Osteocyte (in vitro differentiated cells): ENCODE measurements at regions not wholly inside any gene's neighbourhood (a gene's known extent, or its start where the extent isn't known, plus 50 kb on each side); places are given as distances from the start of the nearest gene placed in this dataset.

Source experiments
- DNase-seq: peaks from one replicate; pipeline ENCODE4 v3.0.0; 2021; ENCODE audit warnings: mixed read lengths; ENCODE audit not compliant: unreplicated experiment; ENCODE audit errors: extremely low spot score
- H3K27ac Mint-ChIP-seq: one replicate; pipeline ENCODE4 v1.8.0; 2021; ENCODE audit warnings: mild to moderate bottlenecking, mixed read lengths; ENCODE audit not compliant: unreplicated experiment
- H3K27me3 Mint-ChIP-seq: one replicate; pipeline ENCODE4 v1.8.0; 2021; ENCODE audit warnings: mixed read lengths; ENCODE audit not compliant: unreplicated experiment
- H3K36me3 Mint-ChIP-seq: one replicate; pipeline ENCODE4 v1.8.0; 2021; ENCODE audit warnings: mixed read lengths; ENCODE audit not compliant: unreplicated experiment
- H3K4me1 Mint-ChIP-seq: one replicate; pipeline ENCODE4 v1.8.0; 2021; ENCODE audit warnings: mixed read lengths; ENCODE audit not compliant: unreplicated experiment
- H3K4me3 Mint-ChIP-seq: one replicate; pipeline ENCODE4 v1.8.0; 2021; ENCODE audit warnings: mild to moderate bottlenecking, moderate library complexity, mixed read lengths; ENCODE audit not compliant: unreplicated experiment
- H3K9me3 Mint-ChIP-seq: one replicate; pipeline ENCODE4 v1.8.0; 2021; ENCODE audit warnings: mixed read lengths; ENCODE audit not compliant: unreplicated experiment
- CTCF ChIP-seq: fragments of 200-600 bp; sonication (generic); IDR thresholded peaks from 2 replicates; pipeline ENCODE4 v1.5.0; 2021; ENCODE audit warnings: antibody characterized with exemption, mild to moderate bottlenecking, moderate library complexity

- Mint-ChIP-seq H3K9me3 (no peaks in the 10 kb centered on the region), H3K4me3 (no peak overlapping the region), H3K27me3 (peaks cover 2% of the 10 kb centered on the region), H3K4me1 (no peaks in the 10 kb centered on the region), H3K27ac (no peak overlapping the region), H3K36me3 (no peaks in the 10 kb centered on the region)
- no peak for TF ChIP-seq CTCF
- no peak for DNase-seq
These were observed 140.6 kb upstream of the PRLR start for GRCh38 chr5:35370871-35371270.

DNA sequence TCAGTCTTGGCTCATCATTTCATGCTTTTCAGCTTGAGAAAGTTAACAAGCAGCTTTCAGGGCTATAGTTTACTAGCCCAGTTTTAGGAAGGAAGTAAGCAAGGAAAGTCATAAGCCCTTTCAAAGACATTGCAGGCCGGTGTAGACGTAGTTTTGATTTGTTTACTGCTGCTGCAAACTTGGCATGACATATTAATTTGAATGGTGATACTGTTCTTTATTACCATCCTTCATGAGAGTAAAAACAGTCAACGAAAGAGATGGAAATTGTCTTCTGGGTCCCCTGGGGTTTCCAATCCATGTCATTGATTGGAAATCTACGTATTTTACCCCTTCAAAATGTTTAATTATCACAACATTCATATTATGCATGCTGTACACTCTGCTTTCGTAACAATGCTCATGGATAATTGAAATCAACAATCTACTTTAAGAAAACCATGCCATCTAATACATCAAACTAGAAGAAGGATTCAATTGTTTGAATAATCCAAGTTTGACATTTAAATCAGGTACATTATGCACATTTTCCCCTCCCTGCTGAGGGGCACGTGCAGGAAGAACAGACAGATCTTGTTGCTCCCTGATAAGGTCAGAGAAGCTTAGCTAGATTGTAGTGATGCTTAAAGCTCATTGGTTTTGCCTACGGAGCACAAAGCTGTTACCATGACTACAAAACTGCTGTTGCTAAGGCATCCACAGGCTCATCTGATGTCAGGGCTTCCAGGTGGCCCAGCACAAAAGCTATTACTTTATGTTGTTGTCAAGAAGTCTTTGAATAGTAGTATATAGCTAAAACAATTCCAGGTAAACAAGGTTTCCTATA lies 139.9 kb upstream of the PRLR start:
- no peak for TF ChIP-seq CTCF
- Mint-ChIP-seq H3K9me3 (no peaks in the 10 kb centered on the region), H3K27ac (no peak overlapping the region), H3K4me1 (no peaks in the 10 kb centered on the region), H3K36me3 (no peaks in the 10 kb centered on the region), H3K27me3 (no peaks in the 10 kb centered on the region), H3K4me3 (no peak overlapping the region)
- no peak for DNase-seq

DNA sequence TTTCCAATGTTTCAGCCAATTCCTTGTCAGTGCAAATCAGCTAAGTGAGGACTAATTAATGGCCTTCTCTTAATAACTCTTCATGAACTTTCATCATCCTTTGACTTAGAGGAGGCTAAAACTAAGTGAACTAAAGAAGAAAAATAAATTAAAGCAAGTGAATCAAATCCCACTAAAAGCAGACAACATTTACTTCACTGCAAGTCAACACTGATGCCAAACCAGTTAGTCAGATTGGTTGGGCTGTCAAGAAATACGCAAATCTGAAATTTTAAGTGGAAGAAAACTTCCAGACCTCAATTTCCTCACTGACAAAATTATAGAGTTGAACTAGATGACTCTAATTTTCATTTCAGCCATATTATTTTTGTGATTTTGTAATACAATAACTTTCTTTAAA lies 137.2 kb upstream of the PRLR start:
- H3K9me3 Mint-ChIP-seq: no peaks in the 10 kb centered on the region
- no peak for TF ChIP-seq CTCF
- DNase-seq: no peak
- H3K27ac Mint-ChIP-seq: no peak overlapping the region
- H3K36me3 Mint-ChIP-seq: no peaks in the 10 kb centered on the region
- no peaks in the 10 kb centered on the region for H3K4me1 Mint-ChIP-seq
- H3K27me3 Mint-ChIP-seq: no peaks in the 10 kb centered on the region
- no peak overlapping the region for H3K4me3 Mint-ChIP-seq

DNA sequence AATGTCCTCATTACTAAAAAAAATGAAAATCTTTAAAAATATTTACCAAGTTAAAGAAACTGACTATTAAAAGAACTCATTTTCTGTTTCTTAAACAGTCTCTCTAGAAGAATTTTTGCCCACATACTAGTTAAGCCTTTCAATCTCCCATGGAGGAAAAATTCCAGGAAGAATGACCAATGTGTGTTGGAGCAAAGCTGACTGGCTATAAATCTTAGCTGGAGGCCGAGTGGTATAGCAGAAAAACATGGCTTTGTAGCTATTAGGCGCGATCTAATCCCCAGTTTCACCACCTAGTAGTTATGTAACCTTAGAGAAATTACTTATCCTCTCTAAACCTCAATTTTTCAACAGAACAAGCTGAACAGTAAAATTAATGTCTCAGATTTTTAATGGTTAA lies 135.5 kb upstream of the PRLR start:
- DNase-seq: no peak

More for the DNA sequence above, 135.5 kb upstream of the PRLR start:
- Mint-ChIP-seq H3K4me3 (no peak overlapping the region), H3K36me3 (no peaks in the 10 kb centered on the region), H3K9me3 (no peaks in the 10 kb centered on the region), H3K27me3 (no peaks in the 10 kb centered on the region), H3K4me1 (no peaks in the 10 kb centered on the region), H3K27ac (no peak overlapping the region)
- no peak for TF ChIP-seq CTCF
